ENCODE measurements at regions not wholly inside any gene's neighbourhood (a gene's known extent, or its start where the extent isn't known, plus 50 kb on each side); places are given as distances from the start of the nearest gene placed in this dataset.

DNA sequence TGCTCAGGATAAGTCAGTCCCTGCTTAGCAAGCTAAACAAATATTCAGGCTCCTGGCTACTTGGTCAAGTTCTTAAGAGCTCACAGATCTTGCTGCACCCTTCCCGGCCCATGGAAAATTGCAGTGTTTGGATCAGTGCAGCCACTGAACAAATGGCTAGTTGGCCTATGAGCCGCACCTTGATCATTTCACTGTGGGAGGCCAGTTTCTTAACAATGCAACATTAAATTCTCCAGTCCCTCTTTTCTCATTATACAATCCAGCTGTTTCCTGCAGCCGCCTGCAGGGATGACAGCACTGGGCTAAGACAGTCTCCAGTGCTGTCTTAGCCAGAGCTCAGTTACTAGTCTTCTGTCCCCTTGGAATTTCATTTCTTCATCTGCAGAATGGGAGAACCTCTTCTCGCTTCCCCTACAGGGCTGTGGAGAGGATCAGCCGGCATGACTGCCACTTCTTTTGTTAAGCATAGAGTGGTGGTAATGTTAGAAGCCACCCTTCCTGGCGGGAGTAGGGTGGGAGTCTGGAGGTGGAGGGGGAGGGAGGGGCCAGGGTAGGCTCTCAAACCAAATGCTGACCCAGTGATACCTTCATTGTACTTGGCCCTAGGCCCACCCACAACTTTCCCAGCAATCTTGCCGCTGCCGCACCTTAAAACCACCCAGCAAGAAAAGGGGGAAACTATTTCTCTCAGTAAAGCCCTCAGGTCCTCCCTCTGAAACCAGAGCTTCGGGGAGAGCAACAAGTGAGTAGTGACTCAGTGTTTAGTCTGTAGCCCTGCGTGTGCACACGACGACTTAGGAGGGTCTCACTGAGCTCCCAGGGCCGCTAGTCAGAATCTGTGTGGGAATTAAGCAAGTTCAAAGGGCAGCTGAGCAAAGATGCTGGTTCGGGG, 145.7 kb downstream of the NUAK1 start:
- WGBS, 2 donors, result 59 to 68% methylated on average over 14 of the region's 14 CpGs
- Histone ChIP-seq H3K27ac (no peak overlapping the region), H3K27me3 (no peaks in the 10 kb centered on the region), H3K9me3 (no peaks in the 10 kb centered on the region), H3K4me1 (peaks cover 0 to 11% (median 0%) of the 10 kb centered on the region in 9 donors), H3K36me3 (no peaks in the 10 kb centered on the region), H3K4me3 (no peak overlapping the region)
- DNase-seq, result no peak
- ATAC-seq, result peak; percentile 19 to 56 (median 32)
- TF ChIP-seq CTCF (IDR thresholded peaks at IDR 0.05), result no peak
- intact Hi-C loops (cut with DNase I), result no loop called here

- ATAC-seq, result peak in 2 of 8 donors; percentile 32 to 47
- WGBS, 2 donors, result 76 to 78% methylated on average over 22 of the region's 22 CpGs
These were observed 144.8 kb downstream of the NUAK1 start for GRCh38 chr12:105993766-105994555.

DNA sequence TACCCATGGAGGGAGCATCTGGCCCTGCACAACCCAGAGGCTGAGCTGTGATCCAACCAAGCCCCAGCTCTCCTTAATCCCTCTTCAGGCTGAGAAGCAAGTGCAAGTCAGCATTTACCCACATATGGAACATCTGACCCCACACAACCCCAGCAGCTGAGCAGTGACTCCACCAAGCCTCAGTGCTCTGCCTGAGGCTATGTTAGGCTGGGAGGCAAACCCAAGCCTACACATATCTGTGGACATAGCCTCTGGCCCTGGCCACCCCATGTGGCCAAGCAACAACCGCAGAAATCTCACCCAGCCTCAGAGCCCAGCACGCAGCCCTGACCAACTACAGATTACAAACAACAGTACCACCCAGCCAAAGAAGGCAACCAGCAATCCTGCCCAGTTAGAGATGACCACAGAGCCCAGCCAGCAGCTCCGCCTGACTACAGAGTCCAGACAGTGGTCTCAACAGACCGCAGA, 142.8 kb downstream of the NUAK1 start:
- intact Hi-C loops (cut with DNase I), result no loop called here
- Histone ChIP-seq H3K4me1 (peaks cover 0 to 11% (median 0%) of the 10 kb centered on the region in 9 donors), H3K9me3 (no peaks in the 10 kb centered on the region), H3K27ac (no peak overlapping the region), H3K27me3 (no peaks in the 10 kb centered on the region), H3K36me3 (no peaks in the 10 kb centered on the region), H3K4me3 (no peak overlapping the region)
- no peak for DNase-seq
- no peak for TF ChIP-seq CTCF (IDR thresholded peaks at IDR 0.05)
- ATAC-seq, result no peak
- WGBS, 2 donors, result 98 to 99% methylated on average over 4 of the region's 4 CpGs

More at GRCh38 chr12:105993766-105994555, 144.8 kb downstream of the NUAK1 start:
- intact Hi-C loops (cut with DNase I), result no loop called here
- TF ChIP-seq CTCF (IDR thresholded peaks at IDR 0.05), result no peak
- H3K27me3 ChIP-seq, result no peaks in the 10 kb centered on the region
- H3K9me3 ChIP-seq, result no peaks in the 10 kb centered on the region
- no peaks in the 10 kb centered on the region for H3K36me3 ChIP-seq
- peaks cover 0 to 11% (median 0%) of the 10 kb centered on the region in 9 donors for H3K4me1 ChIP-seq
- DNase-seq, result no peak
- H3K27ac ChIP-seq, result no peak overlapping the region
- H3K4me3 ChIP-seq, result no peak overlapping the region

GRCh38 chr12:105998561-105998960, 140.2 kb downstream of the NUAK1 start:
- no peak overlapping the region for H3K4me3 ChIP-seq
- intact Hi-C loops (cut with DNase I), result no loop called here
- no peaks in the 10 kb centered on the region for H3K9me3 ChIP-seq
- DNase-seq (no peak), ATAC-seq (no peak)
- no peak overlapping the region for H3K27ac ChIP-seq
- WGBS, 2 donors, result 90 to 95% methylated on average over 1 of the region's 1 CpG
- peaks cover 0 to under 1% (median 0%) of the 10 kb centered on the region in 9 donors for H3K4me1 ChIP-seq
- no peak for TF ChIP-seq CTCF (IDR thresholded peaks at IDR 0.05)
- no peaks in the 10 kb centered on the region for H3K36me3 ChIP-seq
- H3K27me3 ChIP-seq, result no peaks in the 10 kb centered on the region

Data from heart right ventricle (tissue), 16 donors.